HepG2 (cell line): ENCODE measurements at regions not wholly inside any gene's neighbourhood (a gene's known extent, or its start where the extent isn't known, plus 50 kb on each side); places are given as distances from the start of the nearest gene placed in this dataset.

Experiments used
- BRF2 ChIP-seq: sonication (generic); formaldehyde crosslinking; IDR thresholded peaks from 2 replicates; pipeline ENCODE4 v1.8.1; 2022; ENCODE audit warnings: mild to moderate bottlenecking, missing genetic modification reagents
- CTCF ChIP-seq: sonication (generic); formaldehyde crosslinking; IDR thresholded peaks from 2 replicates; pipeline ENCODE4 v1.5.0; 2020; ENCODE audit warnings: mild to moderate bottlenecking, missing genetic modification reagents, moderate library complexity
- E2F5 ChIP-seq: sonication (generic); formaldehyde crosslinking; conservative IDR thresholded peaks from 2 replicates; pipeline ENCODE4 v1.4.0; 2020; ENCODE audit warnings: missing genetic modification reagents
- HES4 ChIP-seq: sonication (generic); formaldehyde crosslinking; IDR thresholded peaks from 2 replicates; pipeline ENCODE4 v1.9.0; 2021; ENCODE audit warnings: mild to moderate bottlenecking, missing genetic modification reagents, borderline replicate concordance
- HNF1B ChIP-seq: sonication (generic); formaldehyde crosslinking; IDR thresholded peaks from 2 replicates; pipeline ENCODE4 v1.5.1; 2020; ENCODE audit warnings: mild to moderate bottlenecking, moderate library complexity, missing genetic modification reagents
- HOXA5 ChIP-seq: sonication (generic); formaldehyde crosslinking; IDR thresholded peaks from 2 replicates; pipeline ENCODE4 v1.4.0; 2020; ENCODE audit warnings: missing genetic modification reagents
- KDM1A ChIP-seq: IDR thresholded peaks from 2 replicates; pipeline ENCODE4 v1.6.1; 2016; ENCODE audit warnings: missing compliant biosample characterization
- MYC ChIP-seq: sonication (generic); formaldehyde crosslinking; IDR thresholded peaks from 2 replicates; pipeline ENCODE4 v1.9.0; 2021; ENCODE audit warnings: missing genetic modification reagents, borderline replicate concordance
- TAF15 ChIP-seq: fragments of 200-400 bp; formaldehyde crosslinking; IDR thresholded peaks from one replicate; pipeline ENCODE4 v1.6.1; 2018; ENCODE audit warnings: mild to moderate bottlenecking, low read depth, low read length; ENCODE audit not compliant: poor library complexity, severe bottlenecking
- TMF1 ChIP-seq: sonication (generic); formaldehyde crosslinking; IDR thresholded peaks from 2 replicates; pipeline ENCODE4 v1.8.1; 2022; ENCODE audit warnings: low read depth, missing genetic modification reagents
- ZNF350 ChIP-seq: sonication (generic); formaldehyde crosslinking; IDR thresholded peaks from 2 replicates; pipeline ENCODE4 v1.4.0; 2020; ENCODE audit warnings: mild to moderate bottlenecking, low read depth, missing genetic modification reagents, borderline replicate concordance
- ZNF407 ChIP-seq: sonication (generic); formaldehyde crosslinking; IDR thresholded peaks from one replicate; pipeline ENCODE4 v1.5.1; 2020; ENCODE audit warnings: mild to moderate bottlenecking, missing genetic modification reagents; ENCODE audit errors: not compliant biosample characterization
- ZZZ3 ChIP-seq: sonication (generic); formaldehyde crosslinking; IDR thresholded peaks from 2 replicates; pipeline ENCODE4 v1.4.0; 2020; ENCODE audit warnings: missing genetic modification reagents, mild to moderate bottlenecking, borderline replicate concordance

- TF ChIP-seq E2F5 (CRISPR knock-in tag), result no peak
- TF ChIP-seq MYC (CRISPR knock-in tag), result no peak
- TF ChIP-seq HOXA5 (CRISPR knock-in tag), result no peak
- TF ChIP-seq CTCF (CRISPR knock-in tag), result no peak
- no peak for TF ChIP-seq KDM1A (CRISPR knock-in tag)
- no peak for TF ChIP-seq ZNF350 (CRISPR knock-in tag)
- TF ChIP-seq TAF15, result no peak
- no peak for TF ChIP-seq ZZZ3 (CRISPR knock-in tag)
- no peak for TF ChIP-seq HNF1B (CRISPR knock-in tag)
- no peak for TF ChIP-seq BRF2 (CRISPR knock-in tag)
- no peak for TF ChIP-seq TMF1 (CRISPR knock-in tag)
- no peak for TF ChIP-seq HES4 (CRISPR knock-in tag)
- TF ChIP-seq ZNF407 (CRISPR knock-in tag), result no peak
Observed at GRCh38 chrX:69066966-69067525, 98.2 kb downstream of the PJA1 start.
